ENCODE measurements at regions not wholly inside any gene's neighbourhood (a gene's known extent, or its start where the extent isn't known, plus 50 kb on each side); places are given as distances from the start of the nearest gene placed in this dataset.

GRCh38 chr12:107287436-107288413 is 194.4 kb upstream of the CRY1 start:
- peaks cover 10% of the 10 kb centered on the region for H3K9me3 Mint-ChIP-seq (ENCODE audit: unreplicated experiment)
- H3K4me1 Mint-ChIP-seq (ENCODE audit: unreplicated experiment): no peaks in the 10 kb centered on the region
- H3K36me3 Mint-ChIP-seq (ENCODE audit: unreplicated experiment): no peaks in the 10 kb centered on the region
- peaks cover 3% of the 10 kb centered on the region for H3K27me3 Mint-ChIP-seq (ENCODE audit: unreplicated experiment)
- TF ChIP-seq, protein P1, sequence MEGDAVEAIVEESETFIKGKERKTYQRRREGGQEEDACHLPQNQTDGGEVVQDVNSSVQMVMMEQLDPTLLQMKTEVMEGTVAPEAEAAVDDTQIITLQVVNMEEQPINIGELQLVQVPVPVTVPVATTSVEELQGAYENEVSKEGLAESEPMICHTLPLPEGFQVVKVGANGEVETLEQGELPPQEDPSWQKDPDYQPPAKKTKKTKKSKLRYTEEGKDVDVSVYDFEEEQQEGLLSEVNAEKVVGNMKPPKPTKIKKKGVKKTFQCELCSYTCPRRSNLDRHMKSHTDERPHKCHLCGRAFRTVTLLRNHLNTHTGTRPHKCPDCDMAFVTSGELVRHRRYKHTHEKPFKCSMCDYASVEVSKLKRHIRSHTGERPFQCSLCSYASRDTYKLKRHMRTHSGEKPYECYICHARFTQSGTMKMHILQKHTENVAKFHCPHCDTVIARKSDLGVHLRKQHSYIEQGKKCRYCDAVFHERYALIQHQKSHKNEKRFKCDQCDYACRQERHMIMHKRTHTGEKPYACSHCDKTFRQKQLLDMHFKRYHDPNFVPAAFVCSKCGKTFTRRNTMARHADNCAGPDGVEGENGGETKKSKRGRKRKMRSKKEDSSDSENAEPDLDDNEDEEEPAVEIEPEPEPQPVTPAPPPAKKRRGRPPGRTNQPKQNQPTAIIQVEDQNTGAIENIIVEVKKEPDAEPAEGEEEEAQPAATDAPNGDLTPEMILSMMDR (IDR thresholded peaks at IDR 0.05): no peak
- H3K4me3 Mint-ChIP-seq (ENCODE audit: unreplicated experiment): no peak overlapping the region
- no peak overlapping the region for H3K27ac Mint-ChIP-seq (ENCODE audit: unreplicated experiment)
- no peak for DNase-seq (ENCODE audit: extremely low spot score, unreplicated experiment)

- DNase-seq (ENCODE audit: extremely low spot score, unreplicated experiment): no peak
- no peak overlapping the region for H3K27ac Mint-ChIP-seq (ENCODE audit: unreplicated experiment)
- H3K36me3 Mint-ChIP-seq (ENCODE audit: unreplicated experiment): no peaks in the 10 kb centered on the region
- peaks cover 8% of the 10 kb centered on the region for H3K9me3 Mint-ChIP-seq (ENCODE audit: unreplicated experiment)
- H3K27me3 Mint-ChIP-seq (ENCODE audit: unreplicated experiment): peaks cover 3% of the 10 kb centered on the region
- TF ChIP-seq, protein P1 (IDR thresholded peaks at IDR 0.05): no peak
- H3K4me1 Mint-ChIP-seq (ENCODE audit: unreplicated experiment): no peaks in the 10 kb centered on the region
- no peak overlapping the region for H3K4me3 Mint-ChIP-seq (ENCODE audit: unreplicated experiment)
Observed at GRCh38 chr12:107288414-107289127, 195.2 kb upstream of the CRY1 start.

DNA sequence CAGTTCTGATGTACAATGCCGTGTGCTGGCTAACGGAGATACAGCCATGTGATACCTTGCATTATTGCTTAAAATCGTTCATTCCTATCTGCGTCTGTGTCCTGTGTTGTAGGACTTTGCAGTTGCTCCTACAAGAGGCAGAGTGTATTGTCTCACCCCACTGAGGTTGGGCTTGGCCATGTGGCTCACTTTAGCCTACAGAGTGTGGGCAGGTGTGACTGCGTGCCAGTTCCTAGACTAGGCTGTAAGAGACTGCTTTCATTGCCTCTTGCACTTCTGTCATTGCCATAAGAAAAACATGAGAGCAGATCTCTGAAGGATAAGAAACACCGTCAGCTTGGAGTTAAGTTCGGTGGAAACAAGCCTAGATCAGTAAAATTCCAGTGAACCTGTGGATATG is 197.7 kb upstream of the CRY1 start:
- Mint-ChIP-seq H3K4me1 (ENCODE audit: unreplicated experiment) (no peaks in the 10 kb centered on the region), H3K27me3 (ENCODE audit: unreplicated experiment) (no peaks in the 10 kb centered on the region)
- TF ChIP-seq, protein P1 (IDR thresholded peaks at IDR 0.05): no peak

GRCh38 chr12:107296681-107297089 is 203.3 kb upstream of the CRY1 start:
- Mint-ChIP-seq H3K9me3 (ENCODE audit: unreplicated experiment) (no peaks in the 10 kb centered on the region), H3K4me3 (ENCODE audit: unreplicated experiment) (no peak overlapping the region), H3K27ac (ENCODE audit: unreplicated experiment) (no peak overlapping the region), H3K27me3 (ENCODE audit: unreplicated experiment) (no peaks in the 10 kb centered on the region), H3K36me3 (ENCODE audit: unreplicated experiment) (no peaks in the 10 kb centered on the region), H3K4me1 (ENCODE audit: unreplicated experiment) (no peaks in the 10 kb centered on the region)
- no peak for DNase-seq (ENCODE audit: extremely low spot score, unreplicated experiment)
- TF ChIP-seq, protein P1 (IDR thresholded peaks at IDR 0.05): no peak

More for the DNA sequence above, 197.7 kb upstream of the CRY1 start:
- Mint-ChIP-seq H3K27ac (ENCODE audit: unreplicated experiment) (no peak overlapping the region), H3K9me3 (ENCODE audit: unreplicated experiment) (no peaks in the 10 kb centered on the region), H3K4me3 (ENCODE audit: unreplicated experiment) (no peak overlapping the region), H3K36me3 (ENCODE audit: unreplicated experiment) (no peaks in the 10 kb centered on the region)
- DNase-seq (ENCODE audit: extremely low spot score, unreplicated experiment): no peak

All from osteocyte (in vitro differentiated cells).